H9 (cell line): ENCODE measurements at regions not wholly inside any gene's neighbourhood (a gene's known extent, or its start where the extent isn't known, plus 50 kb on each side); places are given as distances from the start of the nearest gene placed in this dataset.

Experiments
- DNase-seq: peaks from one replicate; pipeline ENCODE4 v3.0.0-alpha.2; 2017
- H2AFZ ChIP-seq: one replicate; pipeline ENCODE4 v1.6.1; 2013; ENCODE audit warnings: mild to moderate bottlenecking, low read length, control low read depth, moderate library complexity
- H2AK5ac ChIP-seq: 2 replicates; pipeline ENCODE4 v1.6.1; 2013; ENCODE audit warnings: low read length, control low read depth, mixed read lengths; ENCODE audit not compliant: insufficient read length
- H2BK120ac ChIP-seq: one replicate; pipeline ENCODE4 v1.6.1; 2013; ENCODE audit warnings: low read depth, mild to moderate bottlenecking, low read length, control low read depth, inconsistent platforms; ENCODE audit not compliant: poor library complexity, severe bottlenecking
- H2BK12ac ChIP-seq: 2 replicates; pipeline ENCODE4 v1.6.1; 2013; ENCODE audit warnings: low read length, control low read depth, mixed read lengths, low read depth; ENCODE audit not compliant: insufficient read length
- H2BK15ac ChIP-seq: 2 replicates; pipeline ENCODE4 v1.6.1; 2013; ENCODE audit warnings: low read depth, low read length, control low read depth
- H2BK20ac ChIP-seq: one replicate; pipeline ENCODE4 v1.6.1; 2013; ENCODE audit warnings: low read depth, mild to moderate bottlenecking, low read length, control low read depth, inconsistent platforms; ENCODE audit not compliant: poor library complexity, severe bottlenecking
- H2BK5ac ChIP-seq: 2 replicates; pipeline ENCODE4 v1.6.1; 2013; ENCODE audit warnings: low read length, control low read depth, mixed read lengths; ENCODE audit not compliant: insufficient read length
- H3K14ac ChIP-seq: 2 replicates; pipeline ENCODE4 v1.6.1; 2013; ENCODE audit warnings: low read length, control low read depth; ENCODE audit not compliant: insufficient read depth
- H3K18ac ChIP-seq: 2 replicates; pipeline ENCODE4 v1.6.1; 2013; ENCODE audit warnings: low read depth, mild to moderate bottlenecking, mixed read lengths, low read length, control low read depth; ENCODE audit not compliant: insufficient read length
- H3K23ac ChIP-seq: 2 replicates; pipeline ENCODE4 v1.6.1; 2013; ENCODE audit warnings: low read length, control low read depth, mixed read lengths, low read depth; ENCODE audit not compliant: insufficient read length
- H3K23me2 ChIP-seq: 2 replicates; pipeline ENCODE4 v1.6.1; 2013; ENCODE audit warnings: low read depth, mild to moderate bottlenecking, mixed read lengths, low read length, control low read depth; ENCODE audit not compliant: insufficient read length, poor library complexity, severe bottlenecking
- H3K27ac ChIP-seq: 2 replicates; pipeline ENCODE4 v1.5.1; 2013; ENCODE audit warnings: low read length, control low read depth, mixed read lengths, low read depth; ENCODE audit not compliant: insufficient read length
- H3K27me3 ChIP-seq: 2 replicates; pipeline ENCODE4 v1.6.1; 2013; ENCODE audit warnings: low read length, control low read depth, inconsistent platforms; ENCODE audit not compliant: insufficient read depth
- H3K4ac ChIP-seq: 2 replicates; pipeline ENCODE4 v1.6.1; 2013; ENCODE audit warnings: low read depth, mild to moderate bottlenecking, control low read depth, inconsistent platforms, low read length, moderate library complexity
- H3K4me1 ChIP-seq: 2 replicates; pipeline ENCODE4 v1.6.1; 2013; ENCODE audit warnings: low read length, control low read depth, inconsistent platforms; ENCODE audit not compliant: insufficient read depth
- H3K4me2 ChIP-seq: 2 replicates; pipeline ENCODE4 v1.6.1; 2013; ENCODE audit warnings: low read length, control low read depth, mixed read lengths; ENCODE audit not compliant: insufficient read length, insufficient read depth
- H3K56ac ChIP-seq: 2 replicates; pipeline ENCODE4 v1.6.1; 2013; ENCODE audit warnings: low read depth, mild to moderate bottlenecking, mixed read lengths, low read length, control low read depth; ENCODE audit not compliant: insufficient read length
- H3K79me1 ChIP-seq: 2 replicates; pipeline ENCODE4 v1.6.1; 2013; ENCODE audit warnings: low read depth, mild to moderate bottlenecking, moderate library complexity, low read length, control low read depth, inconsistent platforms; ENCODE audit not compliant: insufficient read depth, poor library complexity, severe bottlenecking
- H3K79me2 ChIP-seq: 2 replicates; pipeline ENCODE4 v1.6.1; 2013; ENCODE audit warnings: low read length, control low read depth, inconsistent platforms; ENCODE audit not compliant: insufficient read depth
- H3K9ac ChIP-seq: 2 replicates; pipeline ENCODE4 v1.6.1; 2013; ENCODE audit warnings: low read length, control low read depth, mixed read lengths; ENCODE audit not compliant: insufficient read length; ENCODE audit errors: extremely low read depth
- H3K9me3 ChIP-seq: one replicate; pipeline ENCODE4 v1.6.1; 2013; ENCODE audit warnings: low read depth, low read length, inconsistent platforms; ENCODE audit not compliant: control insufficient read depth
- H3T11ph ChIP-seq: one replicate; pipeline ENCODE4 v1.6.1; 2013; ENCODE audit warnings: mild to moderate bottlenecking, low read length, control low read depth, inconsistent platforms
- H4K20me1 ChIP-seq: one replicate; pipeline ENCODE4 v1.6.1; 2013; ENCODE audit not compliant: control insufficient read depth, insufficient read length, insufficient read depth
- H4K5ac ChIP-seq: 2 replicates; pipeline ENCODE4 v1.6.1; 2013; ENCODE audit warnings: low read depth, mild to moderate bottlenecking, mixed read lengths, low read length, control low read depth; ENCODE audit not compliant: insufficient read length
- H4K8ac ChIP-seq: replicated peaks from 2 replicates; pipeline ENCODE4 v1.6.1; 2013; ENCODE audit warnings: low read length, control low read depth, mixed read lengths, low read depth; ENCODE audit not compliant: insufficient read length
- H4K91ac ChIP-seq: 2 replicates; pipeline ENCODE4 v1.6.1; 2013; ENCODE audit warnings: low read depth, mild to moderate bottlenecking, moderate library complexity, mixed read lengths, low read length, control low read depth; ENCODE audit not compliant: insufficient read length
- H3K27ac Mint-ChIP-seq, 3 experiments: 2 replicates in 2 of 3; 3 replicates in 1 of 3; pipeline ENCODE4 v1.8.0; 2020 to 2021; ENCODE audit warnings: mixed read lengths in 3 of 3, mild to moderate bottlenecking in 1 of 3, moderate library complexity in 1 of 3
- H3K27me3 Mint-ChIP-seq: 2 replicates; pipeline ENCODE4 v1.8.0; 2021; ENCODE audit warnings: low read depth, mild to moderate bottlenecking, moderate library complexity, mixed read lengths
- H3K36me3 Mint-ChIP-seq, 3 experiments: 2 replicates in 2 of 3; 3 replicates in 1 of 3; pipeline ENCODE4 v1.8.0; 2020 to 2021; ENCODE audit warnings: low read depth in 3 of 3, mixed read lengths in 3 of 3; ENCODE audit not compliant: insufficient read depth in 1 of 3
- H3K4me1 Mint-ChIP-seq, 2 experiments: 2 replicates each; pipeline ENCODE4 v1.8.0; 2020; ENCODE audit warnings: mixed read lengths in 2 of 2
- H3K4me3 Mint-ChIP-seq, 2 experiments: 2 replicates in 1 of 2; 3 replicates in 1 of 2; pipeline ENCODE4 v1.8.0; 2020 to 2021; ENCODE audit warnings: mild to moderate bottlenecking in 2 of 2, mixed read lengths in 2 of 2, moderate library complexity in 1 of 2
- H3K9me3 Mint-ChIP-seq, 2 experiments: 2 replicates in 1 of 2; 3 replicates in 1 of 2; pipeline ENCODE4 v1.8.0; 2020; ENCODE audit warnings: mild to moderate bottlenecking in 2 of 2, mixed read lengths in 2 of 2, moderate library complexity in 1 of 2
- CTCF ChIP-seq: fragments of 200-600 bp; sonication (generic); conservative IDR thresholded peaks from 3 replicates; pipeline ENCODE4 v1.8.0; 2021; ENCODE audit warnings: antibody characterized with exemption, mild to moderate bottlenecking
- WGBS: extraction: QIAGEN DNeasy Blood & Tissue Kit; methylation state at CpG from one replicate; pipeline ENCODE4 v1.1.7; 2013; ENCODE audit warnings: missing lambda C conversion rate, low lambda C conversion rate, mixed read lengths; ENCODE audit not compliant: insufficient read length; ENCODE audit errors: extremely low coverage; 5-methylcytosine and 5-hydroxymethylcytosine counted together

DNA sequence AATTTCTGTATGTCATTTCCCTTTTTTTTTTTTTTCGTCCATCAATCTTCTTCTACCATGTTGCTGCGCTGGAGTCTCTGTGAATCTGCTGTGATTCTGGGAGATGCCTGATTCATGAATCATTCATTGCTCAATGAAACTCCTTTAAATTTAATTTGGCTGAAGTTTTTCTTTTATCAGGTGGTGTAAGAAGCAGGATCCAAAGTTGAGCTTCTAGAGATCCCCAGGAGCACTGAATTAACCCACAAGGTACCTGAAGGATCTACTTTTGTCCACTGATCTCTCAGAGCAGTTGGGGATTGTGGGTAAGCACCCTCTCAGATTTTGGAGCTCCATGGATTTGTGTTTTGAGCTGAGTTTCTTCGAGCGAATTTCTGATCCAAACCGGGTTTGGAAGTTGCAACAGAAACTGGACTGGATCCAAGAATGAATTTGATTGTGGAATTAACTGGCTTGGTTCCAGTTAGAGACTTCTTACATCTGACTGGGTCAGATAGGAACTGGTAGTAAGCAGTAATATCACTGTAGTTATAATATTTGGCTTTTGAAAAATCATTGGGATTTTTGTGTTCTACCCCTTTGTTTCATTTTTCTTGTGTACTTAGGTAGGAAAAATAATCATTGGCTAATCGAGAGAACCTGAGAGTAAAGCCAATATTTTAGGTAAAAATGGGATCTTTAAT, 447.8 kb upstream of the TOM1L1 start:
- Histone ChIP-seq H3K9me3 (peaks cover 26% of the 10 kb centered on the region), H2AK5ac (no peak overlapping the region), H4K20me1 (no peaks in the 10 kb centered on the region), H4K8ac (no peak overlapping the region), H3K79me2 (no peaks in the 10 kb centered on the region), H2BK12ac (no peak overlapping the region), H3K56ac (no peak overlapping the region), H3K14ac (no peak overlapping the region), H3K18ac (no peak overlapping the region), H3K27ac (no peak overlapping the region), H2BK20ac (no peak overlapping the region), H3T11ph (no peak overlapping the region), H3K79me1 (no peaks in the 10 kb centered on the region), H4K5ac (no peak overlapping the region), H4K91ac (no peak overlapping the region), H3K27me3 (no peaks in the 10 kb centered on the region), H2BK120ac (no peak overlapping the region), H3K4ac (no peak overlapping the region), H3K4me1 (no peaks in the 10 kb centered on the region), H2BK5ac (no peak overlapping the region), H2BK15ac (no peak overlapping the region), H3K23me2 (no peaks in the 10 kb centered on the region), H3K9ac (no peak overlapping the region), H2AFZ (no peak overlapping the region), H3K4me2 (no peak overlapping the region), H3K23ac (no peak overlapping the region)
- no peak for TF ChIP-seq CTCF
- Mint-ChIP-seq H3K36me3 (peaks cover 14 to 57% (median 48%) of the 10 kb centered on the region in 3 experiments), H3K9me3 (peaks cover 51 to 67% of the 10 kb centered on the region in 2 experiments), H3K4me1 (no peaks in the 10 kb centered on the region), H3K4me3 (no peak overlapping the region), H3K27me3 (no peaks in the 10 kb centered on the region), H3K27ac (no peak overlapping the region)
- no peak for DNase-seq
- WGBS: no CpG with 5 or more reads among the region's 6 CpGs
